H1 (cell line): ENCODE measurements at regions not wholly inside any gene's neighbourhood (a gene's known extent, or its start where the extent isn't known, plus 50 kb on each side); places are given as distances from the start of the nearest gene placed in this dataset.

Experiments used
- ASH2L ChIP-seq: fragments of 200-600, 300-600 bp; sonication (generic); IDR thresholded peaks from one replicate; pipeline ENCODE4 v1.7.1; 2017; ENCODE audit warnings: low read length
- CHD7 ChIP-seq: fragments of 300-600 bp; sonication (generic); IDR thresholded peaks from 2 replicates; pipeline ENCODE4 v1.7.1; 2012; ENCODE audit warnings: low read length, moderate library complexity, mild to moderate bottlenecking, inconsistent platforms; ENCODE audit not compliant: insufficient replicate concordance
- EZH2 ChIP-seq: fragments of 200-600 bp; sonication (generic); IDR thresholded peaks from 2 replicates; pipeline ENCODE4 v1.7.1; 2012; ENCODE audit warnings: low read depth, mild to moderate bottlenecking, moderate library complexity, low read length, inconsistent platforms; ENCODE audit not compliant: severe bottlenecking
- FOSL1 ChIP-seq: IDR thresholded peaks from 2 replicates; pipeline ENCODE4 v1.6.1; 2011; ENCODE audit warnings: mild to moderate bottlenecking, low read depth, low read length, moderate library complexity; ENCODE audit not compliant: insufficient read depth
- JUN ChIP-seq: IDR thresholded peaks from 2 replicates; pipeline ENCODE4 v1.6.1; 2011; ENCODE audit warnings: low read depth, mild to moderate bottlenecking, improper control_type of control experiment, low read length
- RFX5 ChIP-seq: IDR thresholded peaks from 2 replicates; pipeline ENCODE4 v1.6.1; 2011; ENCODE audit warnings: low read depth, low read length, improper control_type of control experiment, borderline replicate concordance
- SIN3A ChIP-seq, 2 experiments: IDR thresholded peaks in 1 of 2; conservative IDR thresholded peaks in 1 of 2; 2 replicates each; pipeline ENCODE4 v1.6.1; 2011 to 2012; ENCODE audit warnings: low read length in 2 of 2, improper control_type of control experiment in 1 of 2, low read depth in 1 of 2, mild to moderate bottlenecking in 1 of 2
- YY1 ChIP-seq: IDR thresholded peaks from 2 replicates; pipeline ENCODE4 v1.6.1; 2011; ENCODE audit warnings: low read depth, mild to moderate bottlenecking, low read length
- TF ChIP-seq, protein P1 (sequence below), 3 experiments: IDR thresholded peaks; 1 replicate in 2 of 3; 2 replicates in 1 of 3; pipeline versions ENCODE4 v1.5.1 to v1.6.1; 2011; ENCODE audit warnings: low read length in 3 of 3, mild to moderate bottlenecking in 3 of 3, inconsistent platforms in 2 of 3, low read depth in 1 of 3, moderate library complexity in 1 of 3; ENCODE audit not compliant: insufficient read depth in 1 of 3; ENCODE audit errors: control extremely low read depth in 1 of 3

DNA sequence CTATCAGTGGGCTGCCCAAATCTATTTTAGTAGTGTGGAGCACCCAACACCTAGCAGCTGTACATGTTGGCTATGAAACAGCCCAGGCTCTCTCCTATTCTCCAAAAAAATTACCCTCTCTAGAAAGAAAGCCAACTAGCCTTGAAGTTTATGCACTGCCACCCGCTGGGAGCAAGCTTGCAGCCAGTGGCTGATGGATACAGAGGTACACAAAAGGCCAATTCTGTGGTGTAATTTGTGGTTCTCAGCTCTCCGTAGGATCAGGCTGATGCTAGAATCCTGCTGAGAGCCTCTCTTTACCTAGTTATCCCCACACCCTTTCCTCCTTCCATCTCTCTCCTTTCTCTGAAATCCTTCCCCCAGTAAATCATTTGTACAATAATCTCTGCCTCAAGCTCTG, 1120.7 kb downstream of the DIAPH3 start (continued):
- TF ChIP-seq CHD7, result no peak
- TF ChIP-seq, protein P1, sequence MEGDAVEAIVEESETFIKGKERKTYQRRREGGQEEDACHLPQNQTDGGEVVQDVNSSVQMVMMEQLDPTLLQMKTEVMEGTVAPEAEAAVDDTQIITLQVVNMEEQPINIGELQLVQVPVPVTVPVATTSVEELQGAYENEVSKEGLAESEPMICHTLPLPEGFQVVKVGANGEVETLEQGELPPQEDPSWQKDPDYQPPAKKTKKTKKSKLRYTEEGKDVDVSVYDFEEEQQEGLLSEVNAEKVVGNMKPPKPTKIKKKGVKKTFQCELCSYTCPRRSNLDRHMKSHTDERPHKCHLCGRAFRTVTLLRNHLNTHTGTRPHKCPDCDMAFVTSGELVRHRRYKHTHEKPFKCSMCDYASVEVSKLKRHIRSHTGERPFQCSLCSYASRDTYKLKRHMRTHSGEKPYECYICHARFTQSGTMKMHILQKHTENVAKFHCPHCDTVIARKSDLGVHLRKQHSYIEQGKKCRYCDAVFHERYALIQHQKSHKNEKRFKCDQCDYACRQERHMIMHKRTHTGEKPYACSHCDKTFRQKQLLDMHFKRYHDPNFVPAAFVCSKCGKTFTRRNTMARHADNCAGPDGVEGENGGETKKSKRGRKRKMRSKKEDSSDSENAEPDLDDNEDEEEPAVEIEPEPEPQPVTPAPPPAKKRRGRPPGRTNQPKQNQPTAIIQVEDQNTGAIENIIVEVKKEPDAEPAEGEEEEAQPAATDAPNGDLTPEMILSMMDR (IDR thresholded peaks at IDR 0.05; ENCODE audit: control extremely low read depth in 1 of 3, insufficient read depth in 1 of 3, low read depth in 1 of 3, low read length in 3 of 3), result no peak
- no peak for TF ChIP-seq ASH2L
- TF ChIP-seq FOSL1, result no peak
- TF ChIP-seq RFX5, result no peak
- no peak for TF ChIP-seq JUN
- TF ChIP-seq YY1, result no peak
- TF ChIP-seq SIN3A (conservative IDR thresholded peaks at IDR 0.05 in 1 of 2, IDR thresholded peaks at IDR 0.05 in 1 of 2; ENCODE audit: low read depth in 1 of 2, low read length in 2 of 2), result no peak
- no peak for TF ChIP-seq EZH2
